GM10266 (cell line): ENCODE measurements at regions not wholly inside any gene's neighbourhood (a gene's known extent, or its start where the extent isn't known, plus 50 kb on each side); places are given as distances from the start of the nearest gene placed in this dataset.

Experiments used
- DNase-seq: peaks from one replicate; pipeline ENCODE4 v3.0.0; 2012; ENCODE audit errors: extremely low spot score
- TF ChIP-seq, protein P1 (sequence below): IDR thresholded peaks from 2 replicates; pipeline ENCODE4 v1.5.1; 2012; ENCODE audit warnings: mild to moderate bottlenecking, low read depth; ENCODE audit not compliant: control insufficient read depth, insufficient read depth; ENCODE audit errors: missing control alignments

DNA sequence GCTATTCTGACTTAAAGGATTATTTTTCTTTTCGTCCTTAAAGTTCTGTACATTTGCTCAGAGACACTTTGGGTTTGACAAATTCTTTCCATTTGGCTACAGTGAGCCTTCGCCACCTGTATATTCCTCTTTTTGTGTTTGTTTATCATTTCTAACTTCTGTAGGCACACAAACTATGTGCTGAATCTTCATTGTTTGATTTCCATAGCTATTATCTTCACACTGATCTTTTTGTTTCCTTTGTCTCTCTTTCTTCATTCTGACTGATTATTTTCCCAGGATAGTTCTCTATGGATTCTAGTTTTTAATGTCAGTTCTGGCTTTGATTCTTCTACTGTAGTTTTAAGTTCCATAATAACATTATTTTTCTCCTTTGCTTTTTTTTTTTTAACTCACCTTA lies 350.2 kb downstream of the ZNF521 start:
- TF ChIP-seq, protein P1, sequence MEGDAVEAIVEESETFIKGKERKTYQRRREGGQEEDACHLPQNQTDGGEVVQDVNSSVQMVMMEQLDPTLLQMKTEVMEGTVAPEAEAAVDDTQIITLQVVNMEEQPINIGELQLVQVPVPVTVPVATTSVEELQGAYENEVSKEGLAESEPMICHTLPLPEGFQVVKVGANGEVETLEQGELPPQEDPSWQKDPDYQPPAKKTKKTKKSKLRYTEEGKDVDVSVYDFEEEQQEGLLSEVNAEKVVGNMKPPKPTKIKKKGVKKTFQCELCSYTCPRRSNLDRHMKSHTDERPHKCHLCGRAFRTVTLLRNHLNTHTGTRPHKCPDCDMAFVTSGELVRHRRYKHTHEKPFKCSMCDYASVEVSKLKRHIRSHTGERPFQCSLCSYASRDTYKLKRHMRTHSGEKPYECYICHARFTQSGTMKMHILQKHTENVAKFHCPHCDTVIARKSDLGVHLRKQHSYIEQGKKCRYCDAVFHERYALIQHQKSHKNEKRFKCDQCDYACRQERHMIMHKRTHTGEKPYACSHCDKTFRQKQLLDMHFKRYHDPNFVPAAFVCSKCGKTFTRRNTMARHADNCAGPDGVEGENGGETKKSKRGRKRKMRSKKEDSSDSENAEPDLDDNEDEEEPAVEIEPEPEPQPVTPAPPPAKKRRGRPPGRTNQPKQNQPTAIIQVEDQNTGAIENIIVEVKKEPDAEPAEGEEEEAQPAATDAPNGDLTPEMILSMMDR, result no peak
- no peak for DNase-seq

DNA sequence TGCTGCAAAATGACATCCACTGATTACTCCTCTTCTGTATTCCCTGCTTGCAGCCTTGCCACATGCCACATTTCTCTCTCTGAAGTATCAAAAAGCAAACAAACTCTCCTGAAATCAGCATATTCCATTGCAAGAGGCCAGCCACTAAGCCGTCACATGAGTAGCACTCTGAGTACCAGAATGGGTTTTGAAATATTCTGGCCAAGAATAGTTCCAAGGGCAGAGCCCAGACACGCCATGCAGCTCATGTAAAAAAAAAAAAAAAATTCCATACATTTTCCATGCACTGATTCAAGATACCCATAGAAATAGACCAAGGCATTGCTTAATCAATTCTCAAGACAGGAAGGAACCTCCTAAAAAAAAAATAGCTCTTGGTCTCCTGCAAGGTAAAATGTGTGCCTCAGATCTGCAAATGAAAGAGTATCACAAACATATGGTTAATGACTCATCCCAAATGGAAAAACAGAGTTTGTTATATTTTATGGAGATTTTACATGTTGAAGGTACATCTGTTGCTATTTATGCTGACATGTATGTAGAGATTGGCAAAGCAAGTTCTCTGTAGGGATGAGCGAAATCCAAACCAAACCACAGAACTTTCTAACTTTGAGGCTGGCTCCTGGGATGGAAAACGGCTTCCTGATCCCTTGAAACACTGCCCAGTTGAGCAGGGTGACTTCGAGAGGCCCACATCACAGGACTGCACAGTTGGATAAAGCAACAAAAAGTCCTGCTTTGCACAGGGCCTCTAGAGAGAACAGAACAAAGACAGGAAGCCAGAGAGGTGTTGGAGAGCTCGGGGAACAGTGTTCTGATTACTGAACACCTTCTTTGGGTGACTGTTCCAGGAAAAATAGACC lies 346.2 kb downstream of the ZNF521 start:
- TF ChIP-seq, protein P1, result no peak
- no peak for DNase-seq

DNA sequence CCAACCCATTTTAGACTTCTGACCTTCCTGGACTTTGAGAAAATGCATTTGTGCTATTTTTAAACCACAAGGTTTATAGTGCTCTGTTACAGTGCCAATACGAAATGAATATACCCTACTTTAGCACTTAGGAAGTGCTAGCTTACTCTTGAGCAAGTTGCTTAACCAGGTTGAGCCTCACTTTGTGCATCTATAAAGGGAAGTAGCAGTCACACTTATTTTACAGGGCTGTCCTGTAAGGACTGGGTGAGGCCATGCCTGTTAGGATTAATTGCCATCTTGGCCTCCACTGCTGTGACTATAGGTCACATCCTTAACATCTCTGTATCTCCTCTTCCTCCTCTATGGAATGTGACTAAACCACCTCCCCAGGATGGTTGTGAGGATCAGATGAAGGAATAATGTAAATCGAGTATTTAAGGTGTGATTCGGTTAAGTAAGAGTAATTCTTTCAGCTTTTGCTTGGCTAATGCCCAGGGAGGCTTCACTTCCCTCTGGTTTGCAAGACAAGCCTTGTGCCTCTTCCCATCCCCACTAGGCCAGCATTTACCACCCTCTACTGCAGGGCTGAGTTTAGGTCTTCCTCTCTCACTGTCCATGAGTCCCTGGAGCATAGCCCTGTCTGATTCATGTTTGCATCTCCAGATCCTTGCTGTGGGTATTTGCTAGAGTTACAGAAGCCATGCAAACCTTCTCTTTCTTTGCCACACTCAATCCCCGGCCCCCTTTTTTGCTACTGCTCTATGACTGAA lies 341.2 kb downstream of the ZNF521 start:
- DNase-seq, result no peak
- TF ChIP-seq, protein P1, result no peak
